Testis (tissue), 2 donors: ENCODE measurements at regions not wholly inside any gene's neighbourhood (a gene's known extent, or its start where the extent isn't known, plus 50 kb on each side); places are given as distances from the start of the nearest gene placed in this dataset.
"Not testable (repeated sequence)": the region's sequence is repeated elsewhere in the genome, so short reads cannot be mapped to it uniquely, and the experiment has no call there.

Experiments
- CTCF ChIP-seq, 3 experiments: fragments of 450-650 bp in 2 of 3; fragments of 200-600 bp in 1 of 3; sonication (generic) in 1 of 3; IDR thresholded peaks; one replicate each; pipeline ENCODE4 v1.5.1; 2016 to 2019; ENCODE audit warnings: antibody characterized with exemption in 3 of 3, mild to moderate bottlenecking in 2 of 3, moderate library complexity in 1 of 3
- POLR2A ChIP-seq: fragments of 450-650 bp; IDR thresholded peaks from one replicate; pipeline ENCODE4 v1.6.1; 2017; ENCODE audit warnings: antibody characterized with exemption, mild to moderate bottlenecking, moderate library complexity

DNA sequence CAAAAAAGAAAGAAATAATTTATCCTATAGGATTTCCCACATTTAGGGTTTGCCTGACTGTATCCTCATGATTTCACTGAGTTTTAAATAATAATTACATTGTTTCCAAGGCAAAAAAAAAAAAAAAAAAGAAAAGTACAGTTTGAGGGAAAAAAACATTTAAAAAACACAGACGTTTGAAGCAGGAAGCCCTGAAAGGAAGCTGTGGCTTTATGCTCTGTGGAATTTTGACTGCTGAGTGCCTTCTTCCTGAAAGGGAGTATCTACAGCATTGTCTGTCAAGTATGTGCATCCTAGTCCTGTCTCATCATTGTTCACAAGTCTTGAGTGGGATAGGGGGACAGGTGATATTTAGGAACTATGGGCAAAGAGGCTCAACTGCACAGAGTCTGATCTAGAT lies 493.3 kb downstream of the RPIA start:
- TF ChIP-seq CTCF (IDR thresholded peaks at IDR 0.05); POLR2A: not testable (repeated sequence)
